ENCODE measurements at regions not wholly inside any gene's neighbourhood (a gene's known extent, or its start where the extent isn't known, plus 50 kb on each side); places are given as distances from the start of the nearest gene placed in this dataset.

DNA sequence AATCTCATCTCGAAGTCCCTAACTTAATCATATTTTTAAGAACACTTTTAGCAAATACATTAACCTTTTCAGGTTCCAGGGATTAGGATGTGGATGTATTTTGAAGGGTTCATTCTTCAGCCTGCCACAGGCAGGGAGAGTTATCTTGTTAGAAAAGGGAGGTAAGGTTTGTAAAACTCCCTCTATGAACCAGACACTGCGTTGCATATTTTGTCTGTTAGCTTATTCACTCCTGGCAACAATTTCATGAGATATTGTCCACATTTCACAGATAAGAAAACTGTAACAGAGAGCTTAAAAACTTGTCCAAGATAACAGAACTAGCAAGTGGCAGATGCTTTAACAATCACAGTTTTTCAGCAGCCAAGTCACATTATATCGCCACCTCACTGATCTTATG is 155.4 kb downstream of the DIPK2A start:
- Mint-ChIP-seq H3K4me1 (no peaks in the 10 kb centered on the region), H3K27me3 (peaks cover 5% of the 10 kb centered on the region), H3K27ac (no peak overlapping the region), H3K4me3 (no peak overlapping the region), H3K36me3 (ENCODE audit: low read depth) (no peaks in the 10 kb centered on the region)
- ATAC-seq = no peak
- peaks cover 4% of the 10 kb centered on the region for H3K9me3 ChIP-seq (ENCODE audit: control insufficient read depth, low read length, poor library complexity, severe bottlenecking)
- no peak for DNase-seq

DNA sequence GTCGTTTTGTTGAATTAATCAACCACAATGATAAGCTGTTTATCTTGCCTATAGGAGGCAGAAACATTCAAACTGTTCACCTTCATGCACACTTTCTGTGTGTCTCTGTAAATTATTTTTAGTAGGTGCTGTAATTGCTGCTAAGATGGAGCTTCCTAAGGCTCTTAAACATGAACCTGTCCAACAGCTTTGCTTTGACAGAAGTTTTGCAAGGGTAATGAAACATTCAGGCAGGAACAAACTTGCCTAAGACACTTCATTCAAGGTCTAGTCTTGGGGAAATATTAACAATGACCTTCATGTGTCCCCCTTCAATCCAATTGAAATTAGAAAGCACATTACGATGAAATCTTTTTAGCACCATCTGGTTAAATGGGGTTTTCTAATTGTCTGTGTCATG is 156.1 kb downstream of the DIPK2A start:
- H3K9me3 ChIP-seq (ENCODE audit: control insufficient read depth, low read length, poor library complexity, severe bottlenecking) = peaks cover 4% of the 10 kb centered on the region
- Mint-ChIP-seq H3K4me1 (no peaks in the 10 kb centered on the region), H3K27me3 (peaks cover 3% of the 10 kb centered on the region), H3K36me3 (ENCODE audit: low read depth) (no peaks in the 10 kb centered on the region), H3K4me3 (no peak overlapping the region), H3K27ac (no peak overlapping the region)
- ATAC-seq = no peak
- DNase-seq = no peak

DNA sequence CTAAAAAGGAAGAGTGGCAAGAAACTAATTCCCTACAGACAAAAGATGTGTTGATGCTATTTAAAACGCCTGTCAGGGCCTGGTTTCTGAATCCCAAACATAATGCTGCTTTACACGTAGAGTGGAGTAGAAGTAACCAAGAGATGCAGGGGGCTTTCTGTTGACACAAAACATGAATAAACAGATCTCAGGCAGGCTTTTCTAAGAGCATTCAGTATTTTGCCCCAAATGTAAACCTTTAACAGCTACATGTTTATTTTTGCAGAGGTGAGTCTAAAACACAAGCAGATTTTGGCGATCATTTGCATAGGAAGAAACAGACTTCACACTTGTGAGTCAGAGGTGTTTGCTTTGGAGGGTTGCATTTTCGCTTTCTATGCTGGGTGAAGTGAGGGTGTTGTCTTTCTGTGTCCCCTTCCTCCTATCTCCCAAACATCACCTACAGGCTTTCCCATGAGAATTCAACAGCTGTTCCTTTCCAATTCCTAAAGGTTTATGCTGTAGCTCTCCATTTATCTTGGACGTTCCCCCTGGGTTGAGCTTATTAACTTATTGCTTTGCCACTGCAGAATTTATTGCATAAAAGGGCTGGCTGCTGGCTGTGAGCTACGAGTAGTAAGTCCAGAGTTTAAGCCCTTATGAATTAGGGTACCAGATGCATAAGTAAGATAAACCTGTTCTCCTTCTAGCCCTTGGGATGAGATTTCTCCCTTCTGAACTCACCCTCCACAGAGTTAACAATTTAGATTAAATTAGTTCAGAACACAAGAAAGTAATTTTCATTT is 156.7 kb downstream of the DIPK2A start:
- no peak for DNase-seq
- H3K4me3 Mint-ChIP-seq = no peak overlapping the region

DNA sequence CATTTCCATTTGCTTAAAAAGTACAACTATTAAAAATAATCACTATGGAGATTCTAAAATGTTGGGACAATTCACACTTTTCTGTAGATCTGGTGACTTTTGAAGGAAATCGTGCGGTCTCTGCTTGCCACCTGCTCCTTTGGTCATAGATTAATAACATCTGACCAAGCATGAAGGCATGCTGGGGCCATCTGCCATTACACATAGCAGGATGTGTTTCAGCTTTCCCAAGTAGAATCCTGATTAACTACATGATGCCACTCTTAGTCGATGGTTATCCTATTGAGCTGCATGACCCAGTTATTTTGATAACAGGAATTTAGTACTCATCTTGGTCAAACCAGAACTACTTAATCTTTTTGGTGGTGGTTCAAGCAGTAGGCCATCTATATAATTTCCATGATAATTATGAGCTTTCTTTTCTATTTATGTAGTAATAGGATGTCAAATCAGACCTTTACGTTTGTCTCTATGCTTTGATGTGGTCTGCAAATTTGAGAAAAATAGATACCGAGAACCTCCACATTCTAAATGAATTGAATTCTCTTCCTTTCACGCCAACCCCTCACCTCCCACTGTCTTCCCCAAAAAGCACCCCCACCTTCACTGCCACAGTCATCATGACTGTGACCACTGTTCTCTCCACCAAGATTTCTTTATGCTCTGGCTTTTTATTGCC is 158.1 kb downstream of the DIPK2A start:
- Mint-ChIP-seq H3K4me3 (no peak overlapping the region), H3K27ac (no peak overlapping the region), H3K27me3 (no peaks in the 10 kb centered on the region), H3K4me1 (no peaks in the 10 kb centered on the region), H3K36me3 (ENCODE audit: low read depth) (no peaks in the 10 kb centered on the region)
- H3K9me3 ChIP-seq (ENCODE audit: control insufficient read depth, low read length, poor library complexity, severe bottlenecking) = peaks cover 4% of the 10 kb centered on the region
- no peak for ATAC-seq
- no peak for DNase-seq

More for the DNA sequence above, 156.7 kb downstream of the DIPK2A start:
- H3K36me3 Mint-ChIP-seq (ENCODE audit: low read depth) = no peaks in the 10 kb centered on the region
- no peak overlapping the region for H3K27ac Mint-ChIP-seq
- H3K27me3 Mint-ChIP-seq = no peaks in the 10 kb centered on the region
- H3K9me3 ChIP-seq (ENCODE audit: control insufficient read depth, low read length, poor library complexity, severe bottlenecking) = peaks cover 4% of the 10 kb centered on the region
- no peaks in the 10 kb centered on the region for H3K4me1 Mint-ChIP-seq
- ATAC-seq = no peak

DNA sequence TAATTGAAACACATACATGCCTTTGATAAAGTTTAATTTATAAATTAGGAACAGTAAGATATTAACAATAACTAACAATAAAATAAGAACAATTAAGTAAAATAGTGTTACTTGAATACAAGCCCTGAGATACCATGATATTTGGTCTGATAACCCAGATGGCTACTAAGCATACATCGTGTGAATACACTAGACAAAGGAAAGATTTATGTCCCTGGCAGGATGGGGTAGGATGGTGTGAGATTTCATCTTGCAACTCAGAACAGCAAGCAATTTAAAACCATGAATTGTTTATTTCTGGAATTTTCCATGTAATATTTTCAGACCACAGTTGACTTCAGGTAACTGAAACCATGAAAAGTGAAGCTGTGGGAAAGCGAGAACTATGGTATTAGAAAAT is 169.5 kb downstream of the DIPK2A start:
- no peak overlapping the region for H3K27ac Mint-ChIP-seq
- DNase-seq = no peak
- no peaks in the 10 kb centered on the region for H3K4me1 Mint-ChIP-seq
- H3K4me3 Mint-ChIP-seq = no peak overlapping the region
- no peaks in the 10 kb centered on the region for H3K36me3 Mint-ChIP-seq (ENCODE audit: low read depth)
- H3K27me3 Mint-ChIP-seq = peaks cover 8% of the 10 kb centered on the region
- no peaks in the 10 kb centered on the region for H3K9me3 ChIP-seq (ENCODE audit: control insufficient read depth, low read length, poor library complexity, severe bottlenecking)
- no peak for ATAC-seq

DNA sequence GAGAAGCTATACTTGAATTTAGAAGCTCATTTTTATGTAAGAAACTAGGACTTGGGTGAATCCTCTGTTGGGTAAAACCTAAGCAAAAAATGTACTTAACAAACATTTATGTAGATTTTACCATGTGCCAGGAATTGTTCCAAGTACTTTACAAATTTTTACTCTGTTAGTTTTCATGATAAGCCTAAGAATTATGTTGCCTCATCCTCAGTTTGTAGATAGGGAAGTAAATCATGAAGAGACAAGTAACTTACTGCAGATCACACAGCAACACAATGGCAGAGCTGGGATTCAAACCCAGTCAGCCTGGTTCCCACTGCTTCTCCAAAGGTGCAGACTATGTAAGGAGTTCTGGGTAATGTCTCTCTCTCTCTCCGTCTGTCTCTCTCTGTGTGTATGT is 169.9 kb downstream of the DIPK2A start:
- H3K4me3 Mint-ChIP-seq = no peak overlapping the region
- no peaks in the 10 kb centered on the region for H3K36me3 Mint-ChIP-seq (ENCODE audit: low read depth)
- no peaks in the 10 kb centered on the region for H3K9me3 ChIP-seq (ENCODE audit: control insufficient read depth, low read length, poor library complexity, severe bottlenecking)
- no peak overlapping the region for H3K27ac Mint-ChIP-seq
- DNase-seq = no peak
- no peaks in the 10 kb centered on the region for H3K4me1 Mint-ChIP-seq
- no peak for ATAC-seq
- peaks cover 8% of the 10 kb centered on the region for H3K27me3 Mint-ChIP-seq

DNA sequence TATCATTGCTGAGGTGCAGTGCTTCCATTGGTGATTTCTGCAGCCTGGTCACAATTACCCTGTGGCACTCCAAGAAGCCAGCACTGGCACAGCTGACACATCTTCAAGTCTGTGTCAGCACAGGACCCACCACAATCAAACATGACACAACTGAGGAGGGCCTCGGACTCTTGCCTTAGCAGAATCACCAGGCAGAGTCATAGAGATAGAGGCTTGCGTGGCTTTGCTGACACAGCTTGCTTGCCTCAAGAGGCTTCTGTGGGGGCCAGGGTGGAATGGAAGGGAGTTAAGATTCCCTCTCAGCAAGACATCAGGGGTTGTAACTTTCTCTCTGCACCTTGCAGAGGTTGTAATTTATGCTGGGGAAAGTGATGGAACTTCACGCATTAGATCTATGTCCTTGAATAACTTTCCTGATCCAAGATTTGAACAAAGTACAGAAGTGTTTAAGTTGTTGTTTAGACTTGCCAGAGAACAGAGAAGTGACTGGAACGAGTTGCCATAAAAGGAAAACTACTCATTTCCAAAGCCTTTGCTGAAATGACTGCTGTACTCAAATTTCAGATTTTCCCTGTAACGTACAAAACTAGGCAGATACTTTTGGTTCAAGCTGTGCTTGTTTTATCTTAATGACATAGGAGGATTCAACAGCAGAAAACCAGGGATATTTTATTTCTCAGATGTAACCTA is 170.7 kb downstream of the DIPK2A start:
- DNase-seq = no peak
- H3K36me3 Mint-ChIP-seq (ENCODE audit: low read depth) = no peaks in the 10 kb centered on the region
- no peaks in the 10 kb centered on the region for H3K9me3 ChIP-seq (ENCODE audit: control insufficient read depth, low read length, poor library complexity, severe bottlenecking)
- no peaks in the 10 kb centered on the region for H3K4me1 Mint-ChIP-seq
- no peak for ATAC-seq
- no peak overlapping the region for H3K27ac Mint-ChIP-seq
- H3K4me3 Mint-ChIP-seq = no peak overlapping the region
- peaks cover 8% of the 10 kb centered on the region for H3K27me3 Mint-ChIP-seq

DNA sequence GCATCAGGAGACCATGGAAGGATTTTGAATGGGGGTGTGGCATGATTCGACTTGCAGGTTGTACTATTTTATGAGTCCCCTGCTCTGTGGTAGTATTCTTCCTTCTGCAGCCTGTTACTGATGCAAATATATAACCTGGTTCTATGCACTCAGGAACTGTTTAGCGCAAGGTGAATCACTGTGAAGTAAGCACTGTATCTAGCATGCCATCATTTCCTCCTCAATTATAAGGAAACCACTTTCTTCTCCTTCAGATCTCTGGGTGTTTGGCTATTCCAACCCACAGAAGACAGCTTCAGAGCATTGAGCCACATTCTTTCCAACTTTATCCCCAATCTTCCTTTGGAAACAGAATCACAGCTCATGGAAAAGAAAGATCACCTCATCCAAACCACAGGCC is 176.7 kb downstream of the DIPK2A start:
- DNase-seq (no peak), ATAC-seq (no peak)
- Mint-ChIP-seq H3K4me3 (no peak overlapping the region), H3K4me1 (no peaks in the 10 kb centered on the region), H3K27me3 (no peaks in the 10 kb centered on the region), H3K36me3 (ENCODE audit: low read depth) (no peaks in the 10 kb centered on the region), H3K27ac (no peak overlapping the region)
- no peaks in the 10 kb centered on the region for H3K9me3 ChIP-seq (ENCODE audit: control insufficient read depth, low read length, poor library complexity, severe bottlenecking)

DNA sequence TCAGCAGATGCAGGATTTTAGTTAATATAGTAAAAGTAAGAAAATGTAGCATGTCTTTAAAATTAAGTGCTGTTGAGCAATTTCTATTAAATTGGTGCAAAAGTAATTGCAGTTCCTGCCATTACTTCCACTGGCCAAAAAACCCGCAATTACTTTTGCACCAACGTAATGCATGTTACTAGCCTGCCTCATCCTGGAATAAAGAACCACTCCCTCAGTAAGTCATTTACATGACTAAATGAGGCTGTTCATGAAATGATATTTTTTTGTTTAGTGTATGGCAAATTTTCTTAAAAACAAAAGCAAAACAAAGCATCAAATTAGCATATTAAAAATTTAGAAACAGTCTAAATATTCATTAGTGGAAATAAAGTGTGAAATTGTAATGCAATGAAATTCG is 180.4 kb downstream of the DIPK2A start:
- DNase-seq = no peak
- ATAC-seq = no peak
- Mint-ChIP-seq H3K36me3 (ENCODE audit: low read depth) (no peaks in the 10 kb centered on the region), H3K27ac (no peak overlapping the region), H3K4me1 (no peaks in the 10 kb centered on the region), H3K27me3 (no peaks in the 10 kb centered on the region), H3K4me3 (no peak overlapping the region)
- no peaks in the 10 kb centered on the region for H3K9me3 ChIP-seq (ENCODE audit: control insufficient read depth, low read length, poor library complexity, severe bottlenecking)

DNA sequence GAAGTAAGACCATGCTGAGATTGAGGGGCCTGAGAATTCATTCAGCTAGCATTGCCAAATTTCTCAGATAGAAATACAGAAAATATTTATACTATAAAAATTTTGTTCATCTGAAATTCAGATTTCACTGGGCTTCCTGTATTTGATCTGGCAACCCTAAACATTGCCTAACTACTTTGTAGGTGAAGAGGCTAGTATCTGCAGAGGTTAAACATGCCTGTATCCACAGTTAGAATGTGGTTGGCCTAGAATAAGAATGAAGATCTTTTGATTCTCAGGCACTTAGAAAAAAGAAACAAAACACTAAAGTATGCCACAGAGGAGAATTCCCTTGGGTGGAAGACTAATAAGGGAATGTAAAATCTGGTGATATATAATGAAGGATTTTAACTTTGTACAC is 189.0 kb downstream of the DIPK2A start:
- Mint-ChIP-seq H3K27ac (no peak overlapping the region), H3K4me1 (no peaks in the 10 kb centered on the region), H3K27me3 (no peaks in the 10 kb centered on the region), H3K4me3 (no peak overlapping the region), H3K36me3 (ENCODE audit: low read depth) (no peaks in the 10 kb centered on the region)
- H3K9me3 ChIP-seq (ENCODE audit: control insufficient read depth, low read length, poor library complexity, severe bottlenecking) = no peaks in the 10 kb centered on the region
- no peak for ATAC-seq
- DNase-seq = no peak

DNA sequence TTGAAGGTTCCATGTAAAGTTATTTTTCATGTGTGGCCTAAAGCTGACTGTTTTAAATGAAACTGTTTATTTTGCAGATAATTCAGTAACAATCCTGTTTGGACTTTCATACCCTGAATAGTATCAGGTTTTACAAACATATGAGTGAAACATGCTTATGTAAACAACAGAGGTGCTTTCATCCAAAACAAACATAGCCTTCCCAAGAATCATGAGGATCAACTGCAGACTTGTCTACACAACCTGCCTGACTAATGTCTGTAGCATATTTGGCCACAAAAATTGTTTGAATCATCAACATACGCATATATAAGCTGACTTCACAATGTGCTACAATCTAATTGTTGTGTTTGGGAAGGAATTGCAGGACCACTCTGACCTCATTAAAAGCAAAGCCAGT is 190.4 kb downstream of the DIPK2A start:
- no peak for ATAC-seq
- no peaks in the 10 kb centered on the region for H3K4me1 Mint-ChIP-seq
- DNase-seq = no peak
- no peaks in the 10 kb centered on the region for H3K9me3 ChIP-seq (ENCODE audit: control insufficient read depth, low read length, poor library complexity, severe bottlenecking)
- H3K27ac Mint-ChIP-seq = no peak overlapping the region
- H3K27me3 Mint-ChIP-seq = no peaks in the 10 kb centered on the region
- H3K36me3 Mint-ChIP-seq (ENCODE audit: low read depth) = no peaks in the 10 kb centered on the region
- H3K4me3 Mint-ChIP-seq = no peak overlapping the region

DNA sequence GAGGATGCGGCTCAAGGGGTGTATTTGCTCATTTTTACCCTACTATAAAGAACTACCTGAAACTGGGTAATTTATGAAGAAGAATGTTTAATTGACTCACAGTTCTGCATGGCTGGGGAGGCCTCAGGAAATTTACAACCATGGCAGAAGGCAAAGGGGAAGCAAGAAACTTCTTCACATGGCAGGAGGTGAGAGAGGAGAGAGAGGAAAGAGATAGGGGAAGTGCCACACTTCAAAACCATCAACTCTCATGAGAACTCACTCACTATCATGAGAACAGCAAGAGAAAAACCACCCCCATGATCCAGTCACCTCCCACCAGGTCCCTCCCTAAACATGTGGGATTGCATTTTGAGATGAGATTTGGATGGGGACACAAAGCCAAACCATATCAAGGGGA is 192.7 kb downstream of the DIPK2A start:
- no peaks in the 10 kb centered on the region for H3K27me3 Mint-ChIP-seq
- no peaks in the 10 kb centered on the region for H3K36me3 Mint-ChIP-seq (ENCODE audit: low read depth)
- ATAC-seq (no peak), DNase-seq (no peak)
- no peak overlapping the region for H3K27ac Mint-ChIP-seq
- H3K4me1 Mint-ChIP-seq = no peaks in the 10 kb centered on the region
- H3K9me3 ChIP-seq (ENCODE audit: control insufficient read depth, low read length, poor library complexity, severe bottlenecking) = no peaks in the 10 kb centered on the region
- H3K4me3 Mint-ChIP-seq = no peak overlapping the region

DNA sequence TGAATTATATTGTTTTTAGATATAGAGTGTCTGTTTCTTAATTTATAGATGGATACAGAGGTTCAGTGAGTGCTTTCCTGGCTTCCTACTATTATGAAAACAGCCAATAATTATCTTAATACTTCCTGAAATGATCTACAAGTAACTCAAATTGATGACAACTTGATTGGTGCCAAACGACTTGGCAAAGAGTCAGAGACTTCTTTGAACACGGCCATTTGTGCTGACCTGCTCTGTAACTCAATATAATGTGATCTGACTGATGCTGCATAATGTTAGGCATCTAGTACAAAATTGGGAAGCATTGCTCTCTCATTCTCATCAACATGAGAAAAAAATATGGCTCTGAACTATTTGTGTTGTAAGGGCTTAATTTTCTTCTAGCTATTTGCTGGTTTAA is 193.9 kb downstream of the DIPK2A start:
- Mint-ChIP-seq H3K36me3 (ENCODE audit: low read depth) (no peaks in the 10 kb centered on the region), H3K27ac (no peak overlapping the region), H3K27me3 (no peaks in the 10 kb centered on the region), H3K4me1 (no peaks in the 10 kb centered on the region), H3K4me3 (no peak overlapping the region)
- no peak for DNase-seq
- no peaks in the 10 kb centered on the region for H3K9me3 ChIP-seq (ENCODE audit: control insufficient read depth, low read length, poor library complexity, severe bottlenecking)
- ATAC-seq = no peak

All from T-helper 17 cell (primary cell).